Chondrocyte (in vitro differentiated cells): ENCODE measurements at regions not wholly inside any gene's neighbourhood (a gene's known extent, or its start where the extent isn't known, plus 50 kb on each side); places are given as distances from the start of the nearest gene placed in this dataset.

Experiments used
- DNase-seq: peaks from one replicate; pipeline ENCODE4 v3.0.0; 2021; ENCODE audit warnings: mixed read lengths, low spot score
- H3K27ac Mint-ChIP-seq: one replicate; pipeline ENCODE4 v1.8.0; 2021; ENCODE audit warnings: mild to moderate bottlenecking, moderate library complexity, mixed read lengths; ENCODE audit not compliant: unreplicated experiment
- H3K27me3 Mint-ChIP-seq: 2 replicates; pipeline ENCODE4 v1.8.0; 2021; ENCODE audit warnings: low read depth, mixed read lengths
- H3K36me3 Mint-ChIP-seq: 2 replicates; pipeline ENCODE4 v1.8.0; 2021; ENCODE audit warnings: low read depth, mixed read lengths
- H3K4me1 Mint-ChIP-seq: 2 replicates; pipeline ENCODE4 v1.8.0; 2021; ENCODE audit warnings: low read depth, mild to moderate bottlenecking, mixed read lengths
- H3K4me3 Mint-ChIP-seq: one replicate; pipeline ENCODE4 v1.8.0; 2021; ENCODE audit warnings: mild to moderate bottlenecking, moderate library complexity, mixed read lengths; ENCODE audit not compliant: unreplicated experiment
- H3K9me3 Mint-ChIP-seq: 2 replicates; pipeline ENCODE4 v1.8.0; 2021; ENCODE audit warnings: low read depth, mixed read lengths
- TF ChIP-seq, protein P1 (sequence below): fragments of 200-600 bp; sonication (generic); IDR thresholded peaks from 2 replicates; pipeline ENCODE4 v1.5.0; 2021; ENCODE audit warnings: antibody characterized with exemption, mild to moderate bottlenecking, moderate library complexity

DNA sequence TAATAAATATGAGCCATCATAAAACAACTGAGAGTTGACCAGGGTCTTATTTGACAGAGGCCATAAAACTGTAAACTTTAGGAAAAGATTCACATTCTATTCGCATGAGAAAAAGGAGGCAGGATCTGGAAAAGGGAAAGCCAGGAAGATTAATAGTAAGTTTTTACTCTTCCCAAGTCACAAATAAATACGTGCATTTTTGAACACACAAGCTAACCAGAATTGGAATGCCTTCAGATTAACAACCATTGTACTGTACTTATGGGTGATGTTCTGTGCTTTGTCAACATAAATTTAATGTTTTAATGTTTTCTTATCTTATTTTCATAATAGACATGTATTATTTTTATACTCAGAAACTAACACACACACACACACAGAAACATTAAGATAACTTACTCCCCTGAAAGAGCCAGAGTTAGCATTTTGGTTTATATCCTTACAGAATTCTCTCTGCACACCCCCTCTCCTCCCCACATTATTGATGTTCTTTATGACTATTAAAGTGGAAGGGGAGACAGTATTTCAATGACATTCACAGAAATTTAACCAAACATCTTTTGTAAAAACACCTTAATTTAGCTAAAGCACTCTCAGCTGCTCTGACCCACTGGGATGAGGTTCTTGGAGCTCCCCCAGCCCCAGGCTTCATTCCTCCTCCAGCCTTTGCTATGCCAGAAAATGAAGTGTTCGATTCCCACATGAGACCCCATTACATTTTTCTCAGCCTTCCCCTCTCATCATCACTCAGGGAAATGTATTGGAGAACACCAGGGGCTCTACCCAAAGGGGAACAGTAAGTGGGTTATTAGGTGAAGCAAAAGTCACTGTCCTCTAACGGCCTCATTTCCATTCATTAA is 155.5 kb downstream of the ESM1 start:
- H3K4me1 Mint-ChIP-seq: peaks cover 2% of the 10 kb centered on the region
- H3K4me3 Mint-ChIP-seq: no peak overlapping the region
- no peaks in the 10 kb centered on the region for H3K27me3 Mint-ChIP-seq
- no peak for DNase-seq
- H3K36me3 Mint-ChIP-seq: no peaks in the 10 kb centered on the region
- TF ChIP-seq, protein P1, sequence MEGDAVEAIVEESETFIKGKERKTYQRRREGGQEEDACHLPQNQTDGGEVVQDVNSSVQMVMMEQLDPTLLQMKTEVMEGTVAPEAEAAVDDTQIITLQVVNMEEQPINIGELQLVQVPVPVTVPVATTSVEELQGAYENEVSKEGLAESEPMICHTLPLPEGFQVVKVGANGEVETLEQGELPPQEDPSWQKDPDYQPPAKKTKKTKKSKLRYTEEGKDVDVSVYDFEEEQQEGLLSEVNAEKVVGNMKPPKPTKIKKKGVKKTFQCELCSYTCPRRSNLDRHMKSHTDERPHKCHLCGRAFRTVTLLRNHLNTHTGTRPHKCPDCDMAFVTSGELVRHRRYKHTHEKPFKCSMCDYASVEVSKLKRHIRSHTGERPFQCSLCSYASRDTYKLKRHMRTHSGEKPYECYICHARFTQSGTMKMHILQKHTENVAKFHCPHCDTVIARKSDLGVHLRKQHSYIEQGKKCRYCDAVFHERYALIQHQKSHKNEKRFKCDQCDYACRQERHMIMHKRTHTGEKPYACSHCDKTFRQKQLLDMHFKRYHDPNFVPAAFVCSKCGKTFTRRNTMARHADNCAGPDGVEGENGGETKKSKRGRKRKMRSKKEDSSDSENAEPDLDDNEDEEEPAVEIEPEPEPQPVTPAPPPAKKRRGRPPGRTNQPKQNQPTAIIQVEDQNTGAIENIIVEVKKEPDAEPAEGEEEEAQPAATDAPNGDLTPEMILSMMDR: no peak
- H3K9me3 Mint-ChIP-seq: peaks cover 8% of the 10 kb centered on the region
- H3K27ac Mint-ChIP-seq: no peak overlapping the region

DNA sequence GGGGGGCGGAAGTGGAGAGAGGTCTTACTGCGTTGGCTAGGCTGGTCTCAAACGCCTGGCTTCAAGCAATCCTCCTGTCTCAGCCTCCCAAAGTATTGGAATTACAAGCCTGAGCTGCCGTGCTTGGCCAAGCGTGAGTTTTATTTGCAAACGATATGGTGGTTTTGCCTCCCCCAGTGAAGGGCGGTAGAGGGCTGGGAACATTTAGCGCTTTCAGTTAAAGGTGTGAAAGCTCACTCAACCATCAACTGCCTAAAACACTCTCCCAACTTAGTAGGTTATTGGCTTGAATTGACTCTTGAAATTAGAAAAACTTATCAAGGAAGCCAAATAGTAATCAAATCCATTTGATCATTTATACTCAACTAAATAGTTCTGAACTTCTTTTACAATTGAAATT is 156.3 kb downstream of the ESM1 start:
- H3K4me1 Mint-ChIP-seq: peaks cover 2% of the 10 kb centered on the region
- H3K27me3 Mint-ChIP-seq: no peaks in the 10 kb centered on the region
- TF ChIP-seq, protein P1: no peak
- H3K36me3 Mint-ChIP-seq: no peaks in the 10 kb centered on the region
- peaks cover 8% of the 10 kb centered on the region for H3K9me3 Mint-ChIP-seq
- no peak overlapping the region for H3K4me3 Mint-ChIP-seq
- DNase-seq: no peak
- H3K27ac Mint-ChIP-seq: no peak overlapping the region

DNA sequence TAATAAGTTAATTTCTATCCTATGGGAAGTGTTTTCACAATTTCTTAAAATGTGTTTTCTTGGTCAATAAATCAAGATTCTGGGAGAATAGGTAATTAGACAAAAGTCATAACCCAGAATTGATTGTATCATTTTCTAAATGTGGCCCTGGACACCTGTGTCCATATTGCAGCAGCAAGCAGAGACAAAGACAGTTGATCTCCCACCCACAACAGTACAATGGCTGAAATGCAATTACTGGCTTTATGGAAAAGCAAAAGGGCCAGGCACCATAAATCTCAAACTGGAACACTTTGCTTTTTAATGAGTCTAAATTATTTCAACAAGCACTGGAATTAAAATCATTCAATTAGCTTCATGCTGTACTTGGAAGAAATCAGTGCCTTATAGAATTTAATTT is 157.2 kb downstream of the ESM1 start:
- Mint-ChIP-seq H3K4me1 (peaks cover 2% of the 10 kb centered on the region), H3K4me3 (no peak overlapping the region), H3K9me3 (peaks cover 8% of the 10 kb centered on the region), H3K36me3 (no peaks in the 10 kb centered on the region), H3K27ac (no peak overlapping the region), H3K27me3 (no peaks in the 10 kb centered on the region)
- no peak for DNase-seq
- TF ChIP-seq, protein P1: no peak

DNA sequence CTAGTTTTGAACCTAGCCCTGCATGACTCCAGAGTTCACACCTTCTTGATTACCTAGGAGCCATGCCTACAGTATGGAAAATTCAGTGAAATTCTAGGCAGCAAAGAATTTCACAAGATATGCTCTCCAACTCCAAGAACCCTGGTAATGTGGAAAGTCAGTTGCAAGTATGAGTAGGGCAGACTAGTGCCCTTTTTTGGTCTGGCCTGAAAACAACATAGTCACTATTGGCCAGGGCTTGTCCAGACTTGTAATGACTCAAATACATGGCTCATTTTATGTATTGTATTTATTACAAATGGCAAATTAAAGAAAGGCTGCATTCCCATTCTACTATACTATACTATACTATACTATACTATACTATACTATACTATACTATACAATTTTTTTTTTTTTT is 160.4 kb downstream of the ESM1 start:
- Mint-ChIP-seq H3K9me3 (peaks cover 8% of the 10 kb centered on the region), H3K4me1 (peaks cover 26% of the 10 kb centered on the region), H3K4me3 (no peak overlapping the region), H3K27me3 (no peaks in the 10 kb centered on the region), H3K27ac (no peak overlapping the region), H3K36me3 (no peaks in the 10 kb centered on the region)
- no peak for DNase-seq
- TF ChIP-seq, protein P1: no peak

DNA sequence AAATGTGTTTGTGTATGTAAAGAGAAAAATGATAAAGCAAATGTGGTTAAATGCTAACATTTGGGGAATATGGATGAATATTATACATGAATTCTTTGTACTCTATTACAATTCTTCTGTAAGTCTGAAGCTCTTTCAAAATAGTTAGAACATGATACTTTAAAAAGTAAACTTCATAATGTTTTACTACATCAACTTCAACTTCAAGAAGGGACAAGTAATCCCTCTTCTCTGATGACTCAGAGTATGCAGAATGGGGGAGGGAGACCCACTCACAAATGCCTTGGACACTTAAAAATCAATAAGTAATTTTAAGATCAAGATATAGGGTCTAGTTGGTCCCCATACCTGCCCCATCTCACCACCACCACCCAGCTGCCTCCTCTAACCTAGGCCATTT is 162.4 kb downstream of the ESM1 start:
- Mint-ChIP-seq H3K4me1 (peaks cover 34% of the 10 kb centered on the region), H3K27ac (no peak overlapping the region), H3K36me3 (no peaks in the 10 kb centered on the region), H3K27me3 (no peaks in the 10 kb centered on the region), H3K9me3 (peaks cover 8% of the 10 kb centered on the region), H3K4me3 (no peak overlapping the region)
- TF ChIP-seq, protein P1: no peak
- no peak for DNase-seq
